Heart left ventricle (tissue), 16 donors: ENCODE measurements at regions not wholly inside any gene's neighbourhood (a gene's known extent, or its start where the extent isn't known, plus 50 kb on each side); places are given as distances from the start of the nearest gene placed in this dataset.

Source experiments
- ATAC-seq, 4 donors: fragments of 200-7000 bp; cut with Tn5 transposase; one replicate each; pipeline ENCODE4 v1.9.1; 2020 to 2022; ENCODE audit warnings: moderate library complexity in 4 of 4, mild to moderate bottlenecking in 3 of 4, moderate number of reproducible peaks in 1 of 4
- DNase-seq, 5 donors: peaks; one replicate each; pipeline ENCODE4 v3.0.0-alpha.2; 2020
- H3K27ac ChIP-seq, 12 donors: fragments of 200-600 bp; sonication (generic) in 4 of 12; one replicate each; pipeline versions ENCODE4 v1.5.0 to v1.8.0; 2016 to 2022; ENCODE audit warnings: mild to moderate bottlenecking in 2 of 12
- H3K27me3 ChIP-seq, 9 donors: fragments of 200-600 bp; sonication (generic) in 2 of 9; one replicate each; pipeline versions ENCODE4 v1.5.1 to v1.8.0; 2016 to 2022; ENCODE audit warnings: mild to moderate bottlenecking in 3 of 9
- H3K36me3 ChIP-seq, 9 donors: fragments of 200-600 bp; sonication (generic) in 2 of 9; one replicate each; pipeline versions ENCODE4 v1.5.0 to v1.8.0; 2018 to 2022; ENCODE audit warnings: mild to moderate bottlenecking in 2 of 9
- H3K4me1 ChIP-seq, 12 donors: fragments of 200-600 bp; sonication (generic) in 4 of 12; one replicate each; pipeline versions ENCODE4 v1.5.0 to v1.8.0; 2016 to 2022; ENCODE audit warnings: mild to moderate bottlenecking in 3 of 12
- H3K4me3 ChIP-seq, 12 donors: fragments of 200-600 bp; sonication (generic) in 4 of 12; one replicate each; pipeline versions ENCODE4 v1.5.0 to v1.8.0; 2017 to 2022; ENCODE audit warnings: mild to moderate bottlenecking in 9 of 12, moderate library complexity in 4 of 12
- H3K9me3 ChIP-seq, 12 donors: fragments of 200-600 bp; sonication (generic) in 4 of 12; one replicate each; pipeline versions ENCODE4 v1.5.0 to v1.8.0; 2016 to 2022; ENCODE audit warnings: mild to moderate bottlenecking in 1 of 12
- POLR2A ChIP-seq, 2 donors: fragments of 450-650 bp; IDR thresholded peaks; one replicate each; pipeline ENCODE4 v1.6.1; 2017; ENCODE audit warnings: antibody characterized with exemption in 2 of 2, mild to moderate bottlenecking in 2 of 2, moderate library complexity in 2 of 2
- WGBS, 4 donors: extraction: QIAGEN DNeasy Blood & Tissue Kit in 2 of 4; methylation state at CpG; one replicate each; pipeline versions ENCODE4 v1.1.5 to v1.1.7; 2013 to 2018; 5-methylcytosine and 5-hydroxymethylcytosine counted together
- intact Hi-C, 10 donors: fragments of 100-400 bp; cut with DNase I; formaldehyde crosslinking; loops; one replicate each; pipeline versions ENCODE4 v1.11.1 to v1.14.2; 2022
- TF ChIP-seq, protein P1 (sequence below), 12 donors: fragments of 200-600 bp; sonication (generic) in 4 of 12; IDR thresholded peaks; one replicate each; pipeline versions ENCODE4 v1.5.0 to v1.8.0; 2018 to 2022; ENCODE audit warnings: antibody characterized with exemption in 12 of 12, mild to moderate bottlenecking in 5 of 12
- donor health status: ischemic (EF 13 %, LVEDD 7.1; RV severe dilation, severe dysfunction).
- donor health status: healthy with polysubstance abuse.
- donor health status: DM: no; HTN: yes; CAD: no.
- donor health status: DM: no; HTN: no; CAD: no.
- donor health status: ischemic (EF 25% LVEDD 6.9; RV normal size, moderate dysfunction).
- donor health status: ischemic (EF 25% LVEDD 5.7; RV mildly dilated, moderate dysfunction).
- donor health status: healthy.
- donor health status: DM: yes; HTN: yes; CAD: no.
- donor health status: ischemic (EF 35%, LVEDD 5.7; RV mildly dilated, moderate dysfunction).
- donor health status: nonischemic (EF 11% LVEDD 7.7; RV severe dilation, severe dysfunction).
- donor health status: DM: yes; HTN: yes; CAD: no.
- donor health status: PGD.
- donor health status: ischemic (EF 29% LVEDD 5.4; RV normal size, mild dysfunction).
- donor health status: nonischemic (EF 23%, LVEDD 6.1; RV moderate dilation, normal function).

DNA sequence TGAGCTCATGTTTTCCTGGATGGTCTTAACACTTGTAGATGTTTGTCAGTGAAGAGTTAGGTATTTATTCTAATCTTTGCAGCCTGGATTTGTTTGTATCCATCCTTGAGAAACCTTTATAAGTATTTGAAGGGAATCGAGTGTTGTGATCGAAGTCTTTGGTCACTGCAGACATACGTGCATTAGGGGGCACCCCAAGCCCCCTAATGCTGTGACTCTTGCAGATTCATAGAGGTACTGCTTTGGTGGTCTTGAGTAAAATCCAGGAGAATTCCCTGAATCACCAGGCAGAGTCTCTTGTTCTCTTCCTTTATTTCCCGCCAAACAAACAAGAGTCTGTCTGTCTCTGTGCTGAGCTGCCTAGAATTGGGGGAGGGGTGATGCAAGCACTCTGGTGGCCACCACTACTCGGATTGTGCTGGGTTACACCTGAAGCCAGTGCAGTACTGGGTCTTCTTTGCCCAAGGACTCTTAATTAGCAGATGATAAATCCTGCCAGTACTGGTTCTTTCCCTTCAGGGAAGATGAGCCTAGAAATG, 170.5 kb upstream of the POU1F1 start:
- TF ChIP-seq, protein P1, sequence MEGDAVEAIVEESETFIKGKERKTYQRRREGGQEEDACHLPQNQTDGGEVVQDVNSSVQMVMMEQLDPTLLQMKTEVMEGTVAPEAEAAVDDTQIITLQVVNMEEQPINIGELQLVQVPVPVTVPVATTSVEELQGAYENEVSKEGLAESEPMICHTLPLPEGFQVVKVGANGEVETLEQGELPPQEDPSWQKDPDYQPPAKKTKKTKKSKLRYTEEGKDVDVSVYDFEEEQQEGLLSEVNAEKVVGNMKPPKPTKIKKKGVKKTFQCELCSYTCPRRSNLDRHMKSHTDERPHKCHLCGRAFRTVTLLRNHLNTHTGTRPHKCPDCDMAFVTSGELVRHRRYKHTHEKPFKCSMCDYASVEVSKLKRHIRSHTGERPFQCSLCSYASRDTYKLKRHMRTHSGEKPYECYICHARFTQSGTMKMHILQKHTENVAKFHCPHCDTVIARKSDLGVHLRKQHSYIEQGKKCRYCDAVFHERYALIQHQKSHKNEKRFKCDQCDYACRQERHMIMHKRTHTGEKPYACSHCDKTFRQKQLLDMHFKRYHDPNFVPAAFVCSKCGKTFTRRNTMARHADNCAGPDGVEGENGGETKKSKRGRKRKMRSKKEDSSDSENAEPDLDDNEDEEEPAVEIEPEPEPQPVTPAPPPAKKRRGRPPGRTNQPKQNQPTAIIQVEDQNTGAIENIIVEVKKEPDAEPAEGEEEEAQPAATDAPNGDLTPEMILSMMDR (IDR thresholded peaks at IDR 0.05) = no peak
- no peak for TF ChIP-seq POLR2A (IDR thresholded peaks at IDR 0.05)
- intact Hi-C loops = no loop called here
- DNase-seq (no peak), ATAC-seq (no peak)
- no peak overlapping the region for H3K4me3 ChIP-seq
- peaks cover 0 to 21% (median 0%) of the 10 kb centered on the region in 12 donors for H3K9me3 ChIP-seq
- no peaks in the 10 kb centered on the region for H3K4me1 ChIP-seq
- H3K27me3 ChIP-seq = no peaks in the 10 kb centered on the region
- WGBS, 4 donors = 56 to 61% (median 58%) methylated on average over 5 of the region's 5 CpGs
- H3K27ac ChIP-seq = no peak overlapping the region
- no peaks in the 10 kb centered on the region for H3K36me3 ChIP-seq

GRCh38 chr3:87442470-87442869, 166.1 kb upstream of the POU1F1 start:
- DNase-seq = no peak
- TF ChIP-seq, protein P1 (IDR thresholded peaks at IDR 0.05) = no peak
- TF ChIP-seq POLR2A (IDR thresholded peaks at IDR 0.05) = no peak
- H3K4me1 ChIP-seq = no peaks in the 10 kb centered on the region
- ATAC-seq = no peak
- WGBS, 4 donors = 63 to 69% (median 67%) methylated on average over 3 of the region's 3 CpGs
- peaks cover 0 to 19% (median 0%) of the 10 kb centered on the region in 12 donors for H3K9me3 ChIP-seq
- no peaks in the 10 kb centered on the region for H3K36me3 ChIP-seq
- H3K27me3 ChIP-seq = no peaks in the 10 kb centered on the region
- no peak overlapping the region for H3K27ac ChIP-seq
- intact Hi-C loops = no loop called here
- H3K4me3 ChIP-seq = no peak overlapping the region

- 61 to 85% (median 79%) methylated on average over 1 of the region's 1 CpG for WGBS, 4 donors
- intact Hi-C loops = no loop called here
Observed at GRCh38 chr3:87437765-87438164, 161.4 kb upstream of the POU1F1 start.

GRCh38 chr3:87436781-87437543, 160.6 kb upstream of the POU1F1 start:
- H3K9me3 ChIP-seq = no peaks in the 10 kb centered on the region
- TF ChIP-seq, protein P1 (IDR thresholded peaks at IDR 0.05) = no peak
- no peak for TF ChIP-seq POLR2A (IDR thresholded peaks at IDR 0.05)
- H3K4me1 ChIP-seq = no peaks in the 10 kb centered on the region
- H3K27me3 ChIP-seq = no peaks in the 10 kb centered on the region
- 59 to 72% (median 66%) methylated on average over 7 of the region's 7 CpGs for WGBS, 4 donors
- H3K27ac ChIP-seq = no peak overlapping the region
- no peaks in the 10 kb centered on the region for H3K36me3 ChIP-seq
- no peak for DNase-seq
- intact Hi-C loops = no loop called here
- H3K4me3 ChIP-seq = no peak overlapping the region
- ATAC-seq = no peak

More at GRCh38 chr3:87437765-87438164, 161.4 kb upstream of the POU1F1 start:
- no peaks in the 10 kb centered on the region for H3K9me3 ChIP-seq
- no peaks in the 10 kb centered on the region for H3K27me3 ChIP-seq
- ATAC-seq (no peak), DNase-seq (no peak)
- no peaks in the 10 kb centered on the region for H3K4me1 ChIP-seq
- TF ChIP-seq, protein P1 (IDR thresholded peaks at IDR 0.05) = no peak
- TF ChIP-seq POLR2A (IDR thresholded peaks at IDR 0.05) = no peak
- no peaks in the 10 kb centered on the region for H3K36me3 ChIP-seq
- no peak overlapping the region for H3K4me3 ChIP-seq
- no peak overlapping the region for H3K27ac ChIP-seq
